ENCODE measurements at regions not wholly inside any gene's neighbourhood (a gene's known extent, or its start where the extent isn't known, plus 50 kb on each side); places are given as distances from the start of the nearest gene placed in this dataset.

- no peak for DNase-seq (ENCODE audit: low spot score, unreplicated experiment)
- Mint-ChIP-seq H3K9me3 (ENCODE audit: low read depth) (no peaks in the 10 kb centered on the region), H3K27ac (no peak overlapping the region), H3K36me3 (ENCODE audit: insufficient read depth) (no peaks in the 10 kb centered on the region), H3K27me3 (no peaks in the 10 kb centered on the region), H3K4me1 (ENCODE audit: low read depth) (peaks cover 11% of the 10 kb centered on the region), H3K4me3 (ENCODE audit: low read depth) (no peak overlapping the region)
- TF ChIP-seq, protein P1, sequence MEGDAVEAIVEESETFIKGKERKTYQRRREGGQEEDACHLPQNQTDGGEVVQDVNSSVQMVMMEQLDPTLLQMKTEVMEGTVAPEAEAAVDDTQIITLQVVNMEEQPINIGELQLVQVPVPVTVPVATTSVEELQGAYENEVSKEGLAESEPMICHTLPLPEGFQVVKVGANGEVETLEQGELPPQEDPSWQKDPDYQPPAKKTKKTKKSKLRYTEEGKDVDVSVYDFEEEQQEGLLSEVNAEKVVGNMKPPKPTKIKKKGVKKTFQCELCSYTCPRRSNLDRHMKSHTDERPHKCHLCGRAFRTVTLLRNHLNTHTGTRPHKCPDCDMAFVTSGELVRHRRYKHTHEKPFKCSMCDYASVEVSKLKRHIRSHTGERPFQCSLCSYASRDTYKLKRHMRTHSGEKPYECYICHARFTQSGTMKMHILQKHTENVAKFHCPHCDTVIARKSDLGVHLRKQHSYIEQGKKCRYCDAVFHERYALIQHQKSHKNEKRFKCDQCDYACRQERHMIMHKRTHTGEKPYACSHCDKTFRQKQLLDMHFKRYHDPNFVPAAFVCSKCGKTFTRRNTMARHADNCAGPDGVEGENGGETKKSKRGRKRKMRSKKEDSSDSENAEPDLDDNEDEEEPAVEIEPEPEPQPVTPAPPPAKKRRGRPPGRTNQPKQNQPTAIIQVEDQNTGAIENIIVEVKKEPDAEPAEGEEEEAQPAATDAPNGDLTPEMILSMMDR (IDR thresholded peaks at IDR 0.05; ENCODE audit: unreplicated experiment), result no peak
These were observed 240.1 kb upstream of the ZPLD1 start for GRCh38 chr3:102194760-102195159.

DNA sequence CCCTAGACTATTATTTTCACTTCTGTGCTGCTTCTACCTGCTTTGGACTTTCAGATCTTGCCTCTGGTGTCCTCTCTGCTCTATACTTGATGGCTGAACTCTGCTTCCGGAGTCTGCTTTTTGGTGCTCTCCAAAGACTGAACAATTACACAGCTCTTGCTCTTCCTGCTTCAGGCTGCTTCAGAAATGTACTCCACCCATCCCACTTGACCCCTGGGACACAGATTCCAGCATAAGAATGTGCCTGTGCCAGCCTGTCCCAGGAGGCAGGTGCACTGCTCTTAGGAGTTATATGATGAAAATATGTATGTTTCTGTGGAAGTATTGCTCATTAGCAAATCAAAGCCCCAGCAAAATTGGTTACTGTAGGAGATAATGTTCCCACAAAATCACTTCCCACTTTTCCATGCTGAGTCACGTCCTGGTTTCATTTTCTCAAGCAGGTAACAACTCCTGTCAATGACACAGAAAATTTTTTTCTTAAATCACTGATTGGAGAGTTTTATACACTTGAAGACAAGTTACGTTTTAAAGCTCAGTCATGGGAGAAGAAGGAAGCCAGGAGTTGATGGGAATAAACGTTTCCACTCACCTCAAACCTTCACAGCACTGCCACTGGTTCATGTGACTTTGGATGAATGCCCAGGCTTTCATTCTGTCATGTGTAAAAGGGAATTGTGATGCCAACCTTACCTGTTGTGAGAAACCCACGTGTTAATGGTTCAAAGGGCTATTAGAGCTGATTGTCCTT lies 239.4 kb upstream of the ZPLD1 start:
- H3K27ac Mint-ChIP-seq, result peak overlapping the region; percentile 59
- peaks cover 8% of the 10 kb centered on the region for H3K4me1 Mint-ChIP-seq (ENCODE audit: low read depth)
- H3K36me3 Mint-ChIP-seq (ENCODE audit: insufficient read depth), result no peaks in the 10 kb centered on the region
- no peak for DNase-seq (ENCODE audit: low spot score, unreplicated experiment)
- no peaks in the 10 kb centered on the region for H3K27me3 Mint-ChIP-seq
- TF ChIP-seq, protein P1 (IDR thresholded peaks at IDR 0.05; ENCODE audit: unreplicated experiment), result no peak
- H3K9me3 Mint-ChIP-seq (ENCODE audit: low read depth), result no peaks in the 10 kb centered on the region
- H3K4me3 Mint-ChIP-seq (ENCODE audit: low read depth), result no peak overlapping the region

- Mint-ChIP-seq H3K27me3 (no peaks in the 10 kb centered on the region), H3K9me3 (ENCODE audit: low read depth) (peaks cover 3% of the 10 kb centered on the region), H3K4me1 (ENCODE audit: low read depth) (no peaks in the 10 kb centered on the region), H3K4me3 (ENCODE audit: low read depth) (no peak overlapping the region), H3K27ac (no peak overlapping the region), H3K36me3 (ENCODE audit: insufficient read depth) (no peaks in the 10 kb centered on the region)
- TF ChIP-seq, protein P1 (IDR thresholded peaks at IDR 0.05; ENCODE audit: unreplicated experiment), result no peak
- DNase-seq (ENCODE audit: low spot score, unreplicated experiment), result no peak
These were observed 234.7 kb upstream of the ZPLD1 start for GRCh38 chr3:102200126-102200525.

GRCh38 chr3:102200560-102200959 lies 234.3 kb upstream of the ZPLD1 start:
- Mint-ChIP-seq H3K36me3 (ENCODE audit: insufficient read depth) (no peaks in the 10 kb centered on the region), H3K27ac (no peak overlapping the region), H3K4me1 (ENCODE audit: low read depth) (no peaks in the 10 kb centered on the region), H3K9me3 (ENCODE audit: low read depth) (peaks cover 3% of the 10 kb centered on the region), H3K27me3 (no peaks in the 10 kb centered on the region), H3K4me3 (ENCODE audit: low read depth) (no peak overlapping the region)
- TF ChIP-seq, protein P1 (IDR thresholded peaks at IDR 0.05; ENCODE audit: unreplicated experiment), result no peak
- DNase-seq (ENCODE audit: low spot score, unreplicated experiment), result no peak

- TF ChIP-seq, protein P1 (IDR thresholded peaks at IDR 0.05; ENCODE audit: unreplicated experiment), result no peak
- Mint-ChIP-seq H3K27me3 (no peaks in the 10 kb centered on the region), H3K9me3 (ENCODE audit: low read depth) (peaks cover 9% of the 10 kb centered on the region), H3K27ac (no peak overlapping the region), H3K4me1 (ENCODE audit: low read depth) (no peaks in the 10 kb centered on the region), H3K4me3 (ENCODE audit: low read depth) (no peak overlapping the region), H3K36me3 (ENCODE audit: insufficient read depth) (peaks cover 3% of the 10 kb centered on the region)
- DNase-seq (ENCODE audit: low spot score, unreplicated experiment), result no peak
These were observed 229.2 kb upstream of the ZPLD1 start for GRCh38 chr3:102205647-102206046.

All from progenitor cell of endocrine pancreas (in vitro differentiated cells).